HPDE6-E6E7 (cell line): ENCODE measurements at regions not wholly inside any gene's neighbourhood (a gene's known extent, or its start where the extent isn't known, plus 50 kb on each side); places are given as distances from the start of the nearest gene placed in this dataset.

Source experiments
- DNase-seq: peaks from one replicate; pipeline ENCODE4 v3.0.0; 2011; ENCODE audit warnings: missing footprints; ENCODE audit errors: extremely low spot score

DNA sequence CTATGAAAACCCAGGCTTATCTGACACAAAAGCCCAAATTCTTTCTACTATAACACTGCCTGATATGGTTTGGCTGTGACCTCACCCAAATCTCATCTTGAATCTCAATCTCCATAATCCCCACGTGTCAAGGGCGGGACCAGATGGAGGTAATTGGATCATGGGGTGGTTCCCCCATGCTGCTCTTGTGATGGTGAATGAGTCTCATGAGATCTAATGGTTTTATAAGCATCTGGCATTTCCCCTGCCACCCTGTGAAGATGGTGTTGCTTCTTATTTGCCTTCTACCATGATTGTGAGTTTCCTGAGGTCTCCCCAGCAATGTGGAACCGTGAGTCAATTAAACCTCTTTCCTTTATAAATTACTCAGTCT is 123.3 kb upstream of the USP24 start:
- DNase-seq = no peak

DNA sequence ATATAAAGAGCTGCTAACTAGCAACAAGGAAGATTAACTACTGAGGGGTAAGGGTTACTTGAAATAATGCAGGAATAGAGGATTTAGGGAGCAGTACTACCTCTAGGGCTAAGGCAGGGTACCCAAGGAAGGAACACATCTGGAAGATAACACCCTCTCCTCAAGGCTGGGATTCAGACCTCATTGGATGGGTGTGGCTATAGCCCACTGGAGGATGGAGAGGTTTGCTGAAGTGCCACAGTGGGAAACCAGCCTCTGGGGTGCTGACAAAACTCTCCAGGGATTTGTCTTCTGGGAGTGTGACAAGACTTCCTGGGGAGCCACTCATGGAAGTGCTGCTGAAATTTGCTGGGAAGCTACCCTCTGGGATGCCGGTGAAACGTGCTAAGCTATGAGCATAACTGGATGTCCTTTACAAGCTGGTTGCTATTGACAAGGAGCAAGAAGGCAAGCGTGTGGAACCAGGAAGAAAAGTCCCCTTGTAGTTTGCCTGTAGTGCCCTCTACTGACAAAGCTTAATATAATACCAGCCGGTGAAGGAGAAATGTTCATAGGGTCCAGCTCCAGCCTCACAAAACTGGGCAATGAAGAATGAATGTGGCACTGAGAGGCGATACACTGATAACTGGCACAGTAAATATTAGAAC is 122.8 kb upstream of the USP24 start:
- peak; percentile 21 for DNase-seq

DNA sequence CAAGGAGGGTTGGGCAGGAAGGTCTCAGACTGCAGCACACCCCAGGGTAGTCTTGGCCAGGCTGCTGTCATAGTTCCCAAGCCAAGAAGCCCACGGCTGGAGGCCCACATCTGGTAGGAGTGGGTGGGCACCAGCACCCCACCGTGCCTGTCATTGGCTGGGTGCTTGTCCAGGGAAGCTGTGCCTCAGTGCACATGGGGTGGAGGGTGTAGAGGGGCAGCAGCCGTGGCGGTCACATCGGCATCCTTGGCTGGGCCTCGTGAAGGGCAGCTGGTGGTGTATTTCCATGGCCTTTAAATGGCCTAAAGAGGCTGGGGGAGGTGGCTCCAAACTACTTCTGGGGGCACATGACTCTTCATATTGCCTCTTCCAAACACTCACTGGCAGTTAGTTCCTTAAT is 119.6 kb upstream of the USP24 start:
- DNase-seq = no peak

DNA sequence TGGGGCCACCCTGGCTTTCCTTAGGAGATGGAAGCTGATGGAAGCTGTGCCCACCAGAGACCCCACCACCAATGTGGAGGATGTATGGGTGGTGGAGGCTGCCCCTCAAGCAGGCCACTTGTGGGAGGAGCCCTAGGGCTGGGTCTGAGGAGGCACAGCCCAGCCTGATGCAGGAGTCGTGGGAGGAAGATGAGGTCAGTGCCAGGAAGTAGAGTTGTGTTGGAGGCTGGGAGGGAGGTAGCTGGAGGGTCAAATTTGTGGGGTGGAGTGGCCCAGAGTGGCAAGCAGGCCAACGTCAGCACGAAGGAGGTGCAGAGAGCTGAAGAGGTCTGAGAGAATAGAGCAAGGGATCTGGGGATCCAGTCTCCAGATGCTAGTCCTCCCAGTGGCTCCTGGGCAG is 119.0 kb upstream of the USP24 start:
- DNase-seq = no peak

DNA sequence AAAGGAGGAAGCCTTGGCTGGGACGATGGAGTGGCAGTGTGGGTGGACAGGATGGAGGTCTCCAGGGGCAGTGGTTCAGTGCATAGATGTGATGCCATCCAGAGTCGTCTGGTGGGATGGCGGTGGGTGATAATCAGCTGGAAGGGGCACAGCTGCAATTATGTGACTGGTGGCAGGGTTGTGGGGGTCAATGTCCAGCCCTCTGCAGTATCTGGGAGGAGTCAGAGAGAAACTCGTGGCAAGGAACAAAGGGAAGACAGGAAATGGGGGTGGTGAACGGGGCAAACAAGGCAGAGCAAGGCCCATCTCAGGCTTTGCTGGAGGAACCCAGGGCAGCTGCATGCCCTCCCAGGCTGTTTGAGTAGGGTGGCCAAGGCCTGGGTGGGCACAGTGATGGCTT is 118.3 kb upstream of the USP24 start:
- DNase-seq = no peak

DNA sequence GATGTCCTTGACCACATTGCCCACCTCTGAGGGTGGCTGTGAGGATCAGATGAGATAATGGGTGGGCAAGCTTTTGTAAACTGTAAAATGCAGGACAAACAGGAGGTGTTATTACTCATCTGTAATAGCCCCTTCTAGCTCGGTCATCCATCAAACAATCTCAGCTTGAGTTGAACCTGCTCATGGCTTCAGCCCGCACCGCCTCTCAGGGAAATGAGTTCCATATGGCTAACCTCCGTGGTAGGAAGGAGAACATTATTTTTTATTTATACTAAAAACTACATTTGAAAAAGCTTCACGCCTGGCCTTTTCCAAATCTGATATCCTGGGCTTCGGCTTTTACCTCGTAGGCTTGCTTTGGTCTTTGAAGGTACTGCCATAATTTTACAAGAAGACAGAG is 116.2 kb upstream of the USP24 start:
- DNase-seq = no peak

DNA sequence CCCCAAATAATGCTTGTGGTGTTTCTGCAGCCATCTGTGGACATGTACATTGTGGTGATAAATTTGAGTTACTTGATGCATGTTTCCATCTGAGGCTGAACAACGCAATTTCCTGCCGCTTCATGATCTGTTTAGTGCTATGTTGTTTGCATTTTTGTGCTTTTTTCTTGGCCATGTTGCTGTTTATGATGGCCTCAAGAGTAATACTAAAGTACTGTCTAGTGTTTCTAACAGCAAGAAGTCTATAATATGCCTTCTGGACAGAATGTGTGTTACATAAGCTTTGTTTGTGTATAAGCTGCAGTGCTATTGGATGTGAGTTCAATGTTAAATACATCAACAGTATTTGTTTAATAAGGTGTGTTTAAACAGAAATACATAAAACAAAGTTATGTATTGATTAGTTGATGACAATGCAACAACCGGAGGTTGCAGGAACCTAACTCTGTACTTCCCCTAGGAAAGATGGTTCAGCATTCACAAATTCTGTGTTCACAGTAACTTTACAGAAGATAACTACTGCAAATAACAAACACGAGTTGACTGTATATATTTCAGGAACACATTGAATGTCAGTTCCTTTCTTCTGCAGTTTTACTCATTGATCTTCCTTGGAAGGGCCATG is 114.8 kb upstream of the USP24 start:
- no peak for DNase-seq

DNA sequence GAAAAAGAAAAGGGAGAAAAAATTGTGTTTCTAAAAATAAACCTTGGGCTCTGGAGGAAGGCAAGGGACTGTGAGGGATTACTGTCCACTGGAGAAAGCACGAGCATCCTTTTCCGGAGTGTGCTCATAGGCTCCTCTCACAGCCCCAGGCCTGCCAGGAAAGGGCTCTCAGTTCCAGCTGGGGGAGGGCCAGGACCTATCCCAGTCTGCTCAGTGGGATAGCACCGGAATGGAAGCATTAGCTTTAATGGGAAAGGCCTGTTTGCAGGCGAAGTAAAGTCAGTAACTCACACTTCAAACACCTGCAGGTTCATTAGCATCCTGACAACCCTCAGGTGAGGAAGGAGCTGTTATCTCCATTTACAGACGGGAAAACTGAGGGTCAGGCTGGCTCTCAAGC is 113.9 kb upstream of the USP24 start:
- DNase-seq = no peak

DNA sequence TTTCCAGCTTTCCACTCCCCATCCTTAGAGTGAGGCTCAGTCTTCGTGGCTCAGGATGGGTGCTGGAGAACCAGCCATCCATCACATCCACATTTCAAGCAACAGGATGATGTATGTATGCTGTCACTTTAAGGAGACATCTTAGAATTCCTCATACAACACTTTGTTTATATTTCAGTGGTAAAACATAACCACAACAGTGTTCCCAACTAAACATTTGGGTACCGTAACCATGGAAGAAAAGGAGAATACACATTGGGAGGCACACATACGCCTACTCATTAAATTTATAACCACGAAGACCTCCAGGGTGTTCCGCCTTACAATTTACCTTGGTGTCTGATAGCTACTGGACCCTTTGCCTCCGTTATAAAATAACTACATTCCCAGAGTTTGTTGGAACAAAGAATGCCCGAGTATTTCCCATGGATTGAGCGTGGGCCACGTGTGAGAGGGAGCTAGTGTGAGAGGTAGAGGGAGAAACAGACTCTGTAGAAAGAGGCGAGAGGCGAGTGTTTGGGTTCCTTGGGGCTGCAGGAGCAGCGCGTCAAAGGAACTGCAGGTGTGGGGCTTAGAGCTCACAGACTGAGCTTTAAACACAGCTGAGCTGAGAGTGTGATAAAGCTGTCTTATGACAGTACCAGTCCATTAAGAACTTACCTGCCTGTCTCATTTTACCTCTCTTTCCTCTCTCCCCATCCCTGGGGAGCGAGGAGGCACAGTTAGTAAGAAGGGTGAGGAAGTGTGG is 111.5 kb upstream of the USP24 start:
- DNase-seq = no peak

DNA sequence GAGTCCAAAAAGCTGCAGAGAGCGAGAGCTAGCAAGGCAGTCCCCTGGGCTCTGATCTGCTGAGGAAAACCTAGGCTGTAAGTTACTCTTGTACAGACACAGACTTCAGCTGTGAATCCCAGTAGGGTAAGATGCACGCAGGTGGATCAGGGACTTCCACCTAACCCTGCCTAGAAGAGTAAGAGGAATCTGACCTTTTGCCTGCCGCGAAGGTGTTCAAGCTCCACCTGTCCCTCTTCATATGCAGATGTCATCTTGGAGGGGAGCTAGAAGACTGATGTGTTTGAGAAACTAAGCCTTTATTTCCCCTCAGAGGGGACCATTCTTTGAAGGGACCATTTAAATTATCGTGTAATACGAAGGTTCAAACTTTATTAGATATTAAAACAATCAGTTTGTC is 108.6 kb upstream of the USP24 start:
- no peak for DNase-seq

DNA sequence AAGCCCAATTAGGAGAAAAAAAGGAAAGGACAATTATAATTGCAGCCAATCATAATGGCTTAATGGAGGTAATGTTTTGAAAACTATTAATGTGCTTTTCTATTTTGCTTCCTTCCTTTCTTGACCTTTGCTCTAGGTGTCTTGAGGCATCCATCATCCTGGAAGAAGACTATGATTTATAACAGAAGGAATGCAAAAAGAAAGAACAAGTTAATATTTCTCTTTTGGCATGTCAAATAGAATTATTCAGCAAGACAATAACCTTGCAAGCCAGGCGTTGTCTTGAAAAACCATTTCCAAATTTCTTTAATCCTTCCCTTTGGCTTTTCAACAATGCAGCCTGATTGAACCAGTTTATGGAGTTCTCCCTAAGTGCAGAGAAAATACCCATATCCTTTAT is 107.7 kb upstream of the USP24 start:
- no peak for DNase-seq

DNA sequence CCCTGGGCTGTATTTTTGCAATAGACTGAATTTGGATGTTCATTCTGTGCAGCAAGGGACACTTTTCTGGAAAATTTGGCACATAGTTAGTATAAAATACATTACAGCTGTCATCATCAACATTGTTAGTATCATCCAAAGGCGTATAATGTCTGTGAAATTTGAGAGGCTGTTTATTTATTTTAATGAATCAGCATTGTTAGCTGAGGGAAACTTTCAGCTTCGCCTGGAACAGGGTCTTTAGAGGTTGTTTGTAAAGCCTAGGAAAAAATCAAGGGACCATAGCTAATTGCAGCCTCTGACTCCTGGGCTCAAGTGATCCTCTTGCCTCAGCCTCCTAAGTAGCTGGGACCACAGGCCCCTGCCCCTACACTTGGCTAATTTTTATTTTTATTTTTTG is 106.8 kb upstream of the USP24 start:
- DNase-seq = no peak

DNA sequence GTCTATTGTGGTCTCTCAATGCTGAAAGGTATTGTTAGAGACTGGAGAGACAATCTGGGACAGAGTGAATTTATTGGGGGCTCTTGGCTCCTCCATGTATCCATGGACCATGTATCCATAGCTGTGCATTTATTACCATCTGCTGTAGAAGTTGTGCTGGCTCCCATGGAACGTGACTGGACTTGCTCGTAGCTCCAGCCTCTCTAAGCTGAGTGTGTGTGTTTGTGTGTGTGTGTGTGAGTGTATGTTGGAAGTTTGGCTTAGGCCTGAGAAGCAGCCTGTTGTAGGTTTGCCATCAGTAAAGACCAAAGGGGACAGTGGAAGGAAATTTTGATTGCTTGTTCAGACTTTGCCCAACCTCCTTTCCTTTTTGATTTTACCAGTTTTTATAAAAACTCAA is 105.7 kb upstream of the USP24 start:
- peak; percentile 35 for DNase-seq

DNA sequence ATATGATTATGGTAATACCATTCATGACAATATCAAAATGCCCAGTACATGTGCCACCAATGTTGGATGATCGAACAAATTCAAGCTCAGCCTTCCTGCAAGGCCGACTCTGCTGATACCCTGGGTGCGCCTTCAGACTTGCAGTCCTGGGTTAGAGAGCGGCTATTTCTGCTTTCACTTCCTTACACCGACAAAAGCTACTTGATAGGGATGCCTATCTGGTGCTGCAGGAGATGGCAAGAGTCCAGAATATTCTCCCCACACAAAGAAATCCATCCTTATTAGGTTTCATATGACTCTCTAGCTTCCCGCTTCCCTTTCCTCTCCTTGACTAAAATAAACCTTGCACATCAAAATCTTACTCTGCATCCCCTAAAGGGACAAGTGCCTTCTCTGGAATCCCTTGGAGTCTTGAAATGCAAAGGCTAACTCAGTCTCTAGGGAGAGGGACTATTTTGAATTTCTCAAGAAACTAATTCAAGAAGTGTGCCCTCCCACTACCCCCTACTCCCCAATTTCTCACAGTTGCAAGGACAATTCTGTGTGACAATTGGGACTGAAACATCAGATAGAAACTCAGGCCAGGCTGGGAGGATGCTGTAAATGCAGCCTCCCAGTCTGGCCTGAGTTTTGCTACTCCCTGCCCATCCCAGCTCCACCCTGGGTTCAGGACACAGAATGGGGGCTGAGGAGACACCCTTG is 103.1 kb upstream of the USP24 start:
- DNase-seq = no peak

DNA sequence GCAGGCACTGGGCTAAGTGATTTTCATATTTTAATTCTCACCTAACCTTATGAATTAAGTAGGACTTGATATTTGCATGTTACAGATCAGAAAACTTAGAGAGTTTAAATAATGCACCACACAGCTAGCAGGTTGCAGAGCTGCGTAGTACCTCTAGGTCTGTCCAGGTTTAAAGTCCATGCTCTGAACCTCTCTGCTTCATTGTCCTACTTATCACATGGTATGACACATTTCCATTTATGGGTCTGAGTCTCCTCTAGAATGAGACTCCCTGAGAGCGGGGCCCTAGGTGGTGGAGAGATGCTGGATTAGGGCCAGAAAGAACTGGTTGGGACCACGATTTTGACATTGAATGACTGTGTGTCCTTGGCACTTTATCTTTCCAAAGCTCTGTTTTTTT is 102.5 kb upstream of the USP24 start:
- DNase-seq = no peak

DNA sequence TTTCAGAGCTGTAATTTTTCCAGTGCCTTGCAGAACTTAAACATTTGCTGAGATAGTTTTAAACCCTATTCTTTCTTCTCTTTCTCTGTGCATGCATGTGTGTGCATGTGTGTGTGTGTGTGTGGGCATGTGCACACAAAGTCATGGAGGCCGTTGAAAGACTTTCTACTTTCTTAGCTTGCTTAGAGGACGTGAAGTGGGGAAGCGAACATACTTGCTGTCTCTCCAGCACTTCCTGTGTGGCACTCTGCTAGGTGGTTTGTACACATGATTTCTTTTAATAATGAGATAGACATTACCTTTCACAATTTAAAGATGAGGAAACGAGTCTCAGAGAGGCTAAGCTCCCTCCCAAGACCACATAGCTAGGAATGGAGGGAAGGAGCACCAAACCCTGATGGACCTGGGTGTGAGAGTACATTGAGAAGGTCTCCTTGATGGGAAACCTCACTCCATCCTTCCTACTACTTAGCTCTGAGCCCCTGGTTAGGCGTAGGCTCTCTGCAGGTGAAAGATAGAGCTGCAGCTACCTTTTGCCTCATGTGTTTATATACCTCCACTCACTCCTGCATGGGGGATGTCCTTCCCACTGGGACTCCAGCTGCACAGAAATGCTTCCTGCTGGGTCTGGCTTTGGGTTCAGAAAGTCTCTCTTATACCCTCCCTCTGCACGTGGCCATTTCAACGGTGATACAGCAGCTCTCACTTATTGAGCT is 101.9 kb upstream of the USP24 start:
- DNase-seq = no peak

DNA sequence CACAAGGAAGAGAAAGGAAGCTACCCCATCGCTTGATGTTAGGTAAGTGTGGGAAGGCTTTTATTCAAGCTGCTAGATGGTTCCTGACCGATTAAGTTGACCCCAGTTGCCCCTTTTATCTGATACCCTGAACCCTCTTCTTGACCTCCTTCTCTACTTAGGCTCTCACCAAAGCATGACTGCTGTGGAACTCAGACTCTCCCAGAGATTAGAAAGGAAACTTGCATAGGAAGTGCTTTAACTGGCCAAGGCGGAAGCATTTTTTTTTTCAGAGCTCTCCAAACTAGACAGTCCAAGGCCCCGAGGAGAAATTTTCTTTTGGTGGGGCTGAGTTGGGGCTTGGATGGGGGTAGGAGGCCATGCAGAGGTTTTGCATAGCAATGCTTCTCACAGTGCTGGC is 101.3 kb upstream of the USP24 start:
- DNase-seq = no peak

DNA sequence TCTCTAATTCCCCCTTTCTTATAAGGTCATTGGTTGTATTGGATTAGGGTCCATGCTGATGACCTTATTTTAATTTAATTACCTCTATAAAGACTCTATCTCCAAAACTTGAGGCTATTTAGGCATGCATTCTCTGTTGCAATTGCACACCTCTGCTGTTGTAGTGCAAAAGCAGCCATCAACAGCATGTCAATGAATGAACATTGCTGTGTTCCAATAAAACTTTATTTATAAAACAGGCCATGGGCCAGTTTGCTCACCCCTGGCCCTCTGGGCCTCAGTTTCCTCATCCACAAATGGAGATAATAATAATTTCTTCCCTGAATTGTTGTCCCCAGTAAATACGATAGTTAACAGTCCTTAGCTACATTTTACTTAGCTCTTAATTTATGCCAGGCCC is 100.4 kb upstream of the USP24 start:
- DNase-seq = no peak

DNA sequence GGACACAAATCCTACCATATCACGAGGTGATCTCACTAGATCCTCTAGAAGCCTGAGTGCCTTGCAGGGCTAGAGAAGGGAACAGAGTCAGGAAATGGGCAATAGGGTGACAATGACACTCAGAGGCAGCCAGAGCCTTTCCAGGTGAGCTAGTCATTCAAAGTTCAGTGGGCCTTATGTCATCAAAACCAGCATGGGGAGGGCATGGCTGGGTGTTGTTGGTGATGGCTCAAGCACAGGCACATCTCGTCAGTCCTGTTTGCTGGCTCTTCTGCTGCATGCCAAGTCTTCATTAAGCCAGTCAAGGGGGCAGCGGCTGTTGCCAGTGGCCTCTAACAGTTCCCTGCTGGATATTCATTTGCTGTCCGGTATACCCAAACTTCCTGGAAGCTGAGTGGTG is 99.6 kb upstream of the USP24 start:
- DNase-seq = no peak

DNA sequence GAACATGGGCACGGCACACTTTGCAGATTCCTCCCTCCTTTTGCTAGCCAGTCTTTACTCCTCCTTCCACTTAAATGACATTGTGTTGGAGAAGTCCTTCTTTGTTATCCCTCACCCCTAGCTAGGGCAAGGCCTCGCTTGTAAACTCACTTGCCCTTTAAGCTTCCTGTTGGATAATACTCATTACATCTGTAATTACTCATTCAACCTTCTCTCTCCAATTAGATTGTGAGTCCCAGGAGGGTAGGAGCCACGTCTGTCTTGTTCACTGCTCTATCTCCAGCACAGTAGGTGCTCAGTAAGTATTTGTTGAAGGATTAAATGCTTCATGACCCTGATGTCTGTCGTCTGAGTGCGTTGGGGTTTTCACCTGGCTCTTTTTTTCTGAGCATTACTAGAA is 98.7 kb upstream of the USP24 start:
- no peak for DNase-seq

DNA sequence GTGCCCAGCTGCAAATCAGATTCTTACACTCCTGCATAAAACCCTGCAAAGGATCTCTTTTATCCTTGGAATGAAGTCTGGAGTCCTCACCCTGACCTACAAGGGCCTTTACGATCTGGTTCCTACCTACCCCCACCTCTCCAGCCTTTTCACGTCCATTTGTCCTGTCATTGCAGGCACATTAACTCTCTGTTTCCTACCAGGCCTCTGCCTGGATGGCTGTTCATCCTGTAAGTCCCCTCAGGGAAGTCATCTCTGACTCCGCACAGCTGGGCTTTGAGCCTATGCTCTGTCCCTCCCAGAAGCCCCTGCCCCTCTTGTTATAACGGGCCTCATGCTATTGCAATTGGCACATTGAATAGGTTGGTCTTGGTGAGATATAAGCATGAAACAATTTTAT is 96.8 kb upstream of the USP24 start:
- DNase-seq = no peak

DNA sequence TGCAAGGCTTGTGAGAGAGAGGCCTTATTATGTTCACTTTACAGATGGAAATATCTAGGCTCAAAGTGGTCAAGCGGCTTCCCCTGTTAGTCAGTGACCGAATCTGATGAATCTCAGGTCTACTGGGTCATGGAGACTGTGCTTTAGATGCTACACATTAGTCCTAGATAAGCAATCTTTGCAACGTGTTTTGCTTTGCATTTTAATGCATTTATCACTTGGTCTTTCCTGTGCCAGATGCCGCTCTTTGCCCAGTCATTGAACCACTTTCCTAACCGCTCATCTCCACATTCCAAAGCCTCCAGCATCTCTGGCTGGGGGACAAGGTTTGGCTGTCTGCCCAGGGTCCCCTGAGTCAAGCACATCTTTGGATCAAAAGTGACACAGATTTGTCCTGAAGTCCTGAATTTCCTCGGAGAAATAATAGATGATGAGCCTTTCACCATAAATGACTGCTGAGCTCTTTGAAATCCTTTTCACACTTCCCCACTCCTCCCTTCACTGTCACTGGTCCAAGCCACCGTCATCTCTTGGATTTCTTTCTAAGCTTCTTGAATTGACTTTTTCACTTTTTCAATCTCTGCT is 96.0 kb upstream of the USP24 start:
- DNase-seq = no peak
